ENCODE measurements at regions not wholly inside any gene's neighbourhood (a gene's known extent, or its start where the extent isn't known, plus 50 kb on each side); places are given as distances from the start of the nearest gene placed in this dataset.
A peak's percentile ranks its signal among the peaks of the same experiment; 100 is the strongest.
"Not testable (repeated sequence)": the region's sequence is repeated elsewhere in the genome, so short reads cannot be mapped to it uniquely, and the experiment has no call there.

DNA sequence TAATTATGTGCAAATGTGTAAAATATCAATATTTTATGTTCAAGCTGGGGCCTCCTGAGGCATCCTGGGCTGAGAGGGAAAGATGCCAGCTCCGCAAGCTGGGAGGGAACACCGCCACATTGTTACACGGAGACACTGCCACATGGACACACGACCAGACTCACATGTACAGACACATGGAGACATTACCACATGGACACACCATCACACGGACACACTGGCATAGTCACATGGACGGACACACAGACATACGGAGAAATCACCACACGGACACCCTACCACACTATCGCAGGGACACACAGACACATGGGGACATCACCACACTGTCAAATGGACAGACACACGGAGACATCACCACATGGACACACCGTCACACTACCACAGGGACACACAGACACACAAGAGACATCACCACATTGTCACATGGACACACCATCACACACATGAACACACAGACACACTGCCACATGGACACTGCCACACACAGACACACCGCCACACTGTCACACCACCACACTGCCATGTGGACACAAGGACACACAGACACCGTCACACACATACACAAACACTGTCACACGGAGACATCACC, 117.6 kb downstream of the CCDC74A start:
- H3K4me2 ChIP-seq (ENCODE audit: insufficient read depth, low read length), result no peak overlapping the region
- H2AFZ ChIP-seq (ENCODE audit: low read length), result no peak overlapping the region
- TF ChIP-seq, protein P1, sequence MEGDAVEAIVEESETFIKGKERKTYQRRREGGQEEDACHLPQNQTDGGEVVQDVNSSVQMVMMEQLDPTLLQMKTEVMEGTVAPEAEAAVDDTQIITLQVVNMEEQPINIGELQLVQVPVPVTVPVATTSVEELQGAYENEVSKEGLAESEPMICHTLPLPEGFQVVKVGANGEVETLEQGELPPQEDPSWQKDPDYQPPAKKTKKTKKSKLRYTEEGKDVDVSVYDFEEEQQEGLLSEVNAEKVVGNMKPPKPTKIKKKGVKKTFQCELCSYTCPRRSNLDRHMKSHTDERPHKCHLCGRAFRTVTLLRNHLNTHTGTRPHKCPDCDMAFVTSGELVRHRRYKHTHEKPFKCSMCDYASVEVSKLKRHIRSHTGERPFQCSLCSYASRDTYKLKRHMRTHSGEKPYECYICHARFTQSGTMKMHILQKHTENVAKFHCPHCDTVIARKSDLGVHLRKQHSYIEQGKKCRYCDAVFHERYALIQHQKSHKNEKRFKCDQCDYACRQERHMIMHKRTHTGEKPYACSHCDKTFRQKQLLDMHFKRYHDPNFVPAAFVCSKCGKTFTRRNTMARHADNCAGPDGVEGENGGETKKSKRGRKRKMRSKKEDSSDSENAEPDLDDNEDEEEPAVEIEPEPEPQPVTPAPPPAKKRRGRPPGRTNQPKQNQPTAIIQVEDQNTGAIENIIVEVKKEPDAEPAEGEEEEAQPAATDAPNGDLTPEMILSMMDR (IDR thresholded peaks at IDR 0.05; ENCODE audit: extremely low read depth, low read depth, low read length), result no peak

DNA sequence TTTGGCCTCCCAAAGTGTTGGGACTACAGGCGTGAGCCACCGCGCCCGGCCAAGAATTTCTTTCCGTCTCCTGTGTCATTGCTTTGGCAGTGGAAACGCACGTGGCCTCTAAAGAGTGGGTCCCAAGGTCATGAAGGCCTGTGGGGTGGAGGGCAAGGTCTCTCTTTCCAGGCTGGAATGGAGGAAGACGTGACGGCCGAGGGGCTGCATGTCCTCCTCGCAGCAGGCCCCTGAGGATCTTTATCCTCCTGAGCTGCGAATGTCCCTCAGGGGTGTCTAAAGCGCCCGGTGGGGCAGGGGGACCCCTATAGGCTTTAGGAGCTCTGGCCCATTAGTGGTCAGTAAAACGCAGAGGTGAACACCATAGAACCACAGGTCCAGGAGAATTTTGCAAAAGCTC, 118.5 kb downstream of the CCDC74A start:
- not testable (repeated sequence) for H3K4me3 ChIP-seq (ENCODE audit: insufficient read depth, low read length); H2AFZ ChIP-seq (ENCODE audit: low read length); DNase-seq (ENCODE audit: insufficient read length, low spot score, missing footprints)

More for the DNA sequence above, 117.6 kb downstream of the CCDC74A start:
- Histone ChIP-seq H3K4me3 (ENCODE audit: insufficient read depth, low read length) (no peak overlapping the region), H3K9me3 (ENCODE audit: low read depth, low read length) (no peaks in the 10 kb centered on the region), H4K20me1 (ENCODE audit: insufficient read depth, low read length) (no peaks in the 10 kb centered on the region), H3K27ac (ENCODE audit: low read depth, low read length) (no peak overlapping the region), H3K27me3 (ENCODE audit: insufficient read depth, low read length) (no peaks in the 10 kb centered on the region), H3K4me1 (ENCODE audit: insufficient read depth, low read length) (peaks cover 18% of the 10 kb centered on the region), H3K79me2 (ENCODE audit: insufficient read depth, low read length) (no peaks in the 10 kb centered on the region), H3K36me3 (ENCODE audit: insufficient read depth, low read length) (no peaks in the 10 kb centered on the region)
- no peak for DNase-seq (ENCODE audit: insufficient read length, low spot score, missing footprints)

DNA sequence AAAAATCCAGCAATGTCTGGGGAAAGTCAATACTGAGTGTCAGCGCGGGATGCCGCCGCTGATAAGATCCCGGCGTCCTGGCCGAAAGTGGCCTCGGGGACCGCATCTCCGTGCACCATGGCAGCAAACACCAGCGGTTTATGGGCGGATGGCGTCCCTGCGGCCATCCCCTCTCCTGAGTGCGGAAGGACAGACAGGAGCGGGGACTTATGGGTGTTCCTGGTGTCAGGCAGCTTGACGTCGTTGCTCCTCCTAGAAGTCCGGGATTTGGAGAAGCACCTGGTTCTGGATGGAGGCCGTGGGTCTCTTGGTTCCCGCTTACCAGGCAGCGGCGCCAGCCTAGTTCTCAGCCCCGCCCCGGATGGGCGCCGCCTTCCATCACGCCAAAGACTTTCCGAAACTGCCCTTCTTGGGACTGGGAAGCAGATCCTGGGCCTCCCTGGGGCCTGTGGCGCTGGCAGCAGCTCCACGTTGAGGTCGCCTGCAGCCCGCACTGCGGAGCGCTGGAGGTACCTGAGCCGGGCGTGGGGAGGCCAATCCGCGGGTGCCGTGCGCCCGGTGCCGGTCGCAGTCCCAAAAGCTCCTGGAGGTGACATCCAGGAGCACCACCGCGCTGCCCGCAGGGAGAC, 119.1 kb downstream of the CCDC74A start:
- Histone ChIP-seq H2AFZ (ENCODE audit: low read length) (peak overlapping the region; percentile 88), H3K4me2 (ENCODE audit: insufficient read depth, low read length) (peak overlapping the region; percentile 56), H3K27ac (ENCODE audit: low read depth, low read length) (no peak overlapping the region), H3K9me3 (ENCODE audit: low read depth, low read length) (no peaks in the 10 kb centered on the region), H3K79me2 (ENCODE audit: insufficient read depth, low read length) (no peaks in the 10 kb centered on the region), H4K20me1 (ENCODE audit: insufficient read depth, low read length) (no peaks in the 10 kb centered on the region), H3K27me3 (ENCODE audit: insufficient read depth, low read length) (no peaks in the 10 kb centered on the region), H3K36me3 (ENCODE audit: insufficient read depth, low read length) (no peaks in the 10 kb centered on the region), H3K4me1 (ENCODE audit: insufficient read depth, low read length) (peaks cover 5% of the 10 kb centered on the region), H3K4me3 (ENCODE audit: insufficient read depth, low read length) (peak overlapping the region; percentile 65)
- TF ChIP-seq, protein P1 (IDR thresholded peaks at IDR 0.05; ENCODE audit: extremely low read depth, low read depth, low read length), result no peak
- DNase-seq (ENCODE audit: insufficient read length, low spot score, missing footprints), result peak; percentile 59

More for the DNA sequence above, 118.5 kb downstream of the CCDC74A start:
- H3K4me1 ChIP-seq (ENCODE audit: insufficient read depth, low read length), result peaks cover 10% of the 10 kb centered on the region
- not testable (repeated sequence) for H3K27me3 ChIP-seq (ENCODE audit: insufficient read depth, low read length); H4K20me1 ChIP-seq (ENCODE audit: insufficient read depth, low read length); H3K36me3 ChIP-seq (ENCODE audit: insufficient read depth, low read length); H3K27ac ChIP-seq (ENCODE audit: low read depth, low read length); H3K9me3 ChIP-seq (ENCODE audit: low read depth, low read length); H3K4me2 ChIP-seq (ENCODE audit: insufficient read depth, low read length); H3K79me2 ChIP-seq (ENCODE audit: insufficient read depth, low read length)

DNA sequence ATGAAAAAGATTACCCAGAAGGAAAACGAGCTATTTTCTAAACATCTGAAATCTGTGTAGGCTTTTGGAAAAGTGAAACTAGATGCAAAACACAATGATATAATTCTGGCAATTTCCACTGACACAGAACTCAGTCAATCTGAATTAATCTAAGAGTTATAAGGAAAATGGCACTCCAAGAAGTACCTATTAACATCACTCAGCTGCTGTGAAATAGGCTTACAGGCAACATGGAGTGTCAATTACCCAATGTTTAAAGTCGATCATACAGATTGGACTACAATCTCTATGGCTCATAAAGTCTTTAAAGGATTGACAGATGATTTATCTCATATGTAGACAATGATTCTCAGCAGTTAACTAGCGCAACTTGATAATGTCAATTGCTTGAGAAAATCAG, 120.9 kb downstream of the CCDC74A start:
- not testable (repeated sequence) for H3K27me3 ChIP-seq (ENCODE audit: insufficient read depth, low read length); H3K36me3 ChIP-seq (ENCODE audit: insufficient read depth, low read length); H3K4me1 ChIP-seq (ENCODE audit: insufficient read depth, low read length); H3K79me2 ChIP-seq (ENCODE audit: insufficient read depth, low read length); DNase-seq (ENCODE audit: insufficient read length, low spot score, missing footprints); H3K4me3 ChIP-seq (ENCODE audit: insufficient read depth, low read length); H4K20me1 ChIP-seq (ENCODE audit: insufficient read depth, low read length); H3K27ac ChIP-seq (ENCODE audit: low read depth, low read length); H2AFZ ChIP-seq (ENCODE audit: low read length); H3K9me3 ChIP-seq (ENCODE audit: low read depth, low read length)
- peak overlapping the region; percentile 36 for H3K4me2 ChIP-seq (ENCODE audit: insufficient read depth, low read length)

DNA sequence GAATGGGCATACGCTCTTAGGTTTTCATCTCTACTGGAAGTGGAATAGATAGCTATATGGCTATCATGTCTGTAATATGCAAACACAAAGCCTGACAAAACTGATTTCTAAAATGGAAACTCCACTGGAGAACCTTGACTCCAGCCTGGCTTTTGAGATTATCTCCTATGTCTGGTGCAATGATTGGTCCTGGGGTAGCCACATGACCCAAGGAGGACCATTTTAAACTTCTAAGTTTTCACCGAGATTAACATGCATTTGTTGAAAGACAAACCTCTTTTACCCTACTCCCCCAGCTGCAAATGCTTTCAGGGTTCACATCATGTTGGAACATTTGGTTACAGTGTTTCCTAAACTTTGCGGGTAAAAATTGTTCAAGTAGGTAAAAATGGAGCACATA, 124.6 kb downstream of the CCDC74A start:
- H3K4me3 ChIP-seq (ENCODE audit: insufficient read depth, low read length); H3K27me3 ChIP-seq (ENCODE audit: insufficient read depth, low read length); H4K20me1 ChIP-seq (ENCODE audit: insufficient read depth, low read length); H3K4me1 ChIP-seq (ENCODE audit: insufficient read depth, low read length); H3K79me2 ChIP-seq (ENCODE audit: insufficient read depth, low read length); H3K36me3 ChIP-seq (ENCODE audit: insufficient read depth, low read length); H3K4me2 ChIP-seq (ENCODE audit: insufficient read depth, low read length); DNase-seq (ENCODE audit: insufficient read length, low spot score, missing footprints); H2AFZ ChIP-seq (ENCODE audit: low read length); H3K27ac ChIP-seq (ENCODE audit: low read depth, low read length); H3K9me3 ChIP-seq (ENCODE audit: low read depth, low read length): not testable (repeated sequence)

DNA sequence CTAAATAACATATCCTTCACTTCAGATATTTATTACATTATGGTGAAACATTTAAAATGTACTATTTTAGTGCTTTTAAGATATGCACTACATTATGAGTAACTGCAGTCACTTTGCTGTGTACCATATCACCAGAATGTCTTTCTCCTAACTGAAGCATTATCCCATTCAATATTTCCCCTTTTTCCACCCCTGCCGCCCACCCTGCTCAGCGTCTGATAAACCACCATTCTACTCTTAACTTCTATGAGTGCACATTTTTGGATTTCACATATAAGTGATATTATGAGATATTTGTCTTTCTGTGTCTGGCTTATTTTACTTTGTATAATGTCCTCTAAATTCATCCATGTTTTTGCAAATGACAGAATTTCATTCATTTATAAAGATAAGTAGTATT, 126.4 kb downstream of the CCDC74A start:
- DNase-seq (ENCODE audit: insufficient read length, low spot score, missing footprints), result not testable (repeated sequence)

More for the DNA sequence above, 126.4 kb downstream of the CCDC74A start:
- H4K20me1 ChIP-seq (ENCODE audit: insufficient read depth, low read length); H3K27me3 ChIP-seq (ENCODE audit: insufficient read depth, low read length); H2AFZ ChIP-seq (ENCODE audit: low read length); H3K9me3 ChIP-seq (ENCODE audit: low read depth, low read length); H3K4me2 ChIP-seq (ENCODE audit: insufficient read depth, low read length); H3K79me2 ChIP-seq (ENCODE audit: insufficient read depth, low read length); H3K4me3 ChIP-seq (ENCODE audit: insufficient read depth, low read length); H3K4me1 ChIP-seq (ENCODE audit: insufficient read depth, low read length); H3K27ac ChIP-seq (ENCODE audit: low read depth, low read length); H3K36me3 ChIP-seq (ENCODE audit: insufficient read depth, low read length): not testable (repeated sequence)
